ENCODE measurements at regions not wholly inside any gene's neighbourhood (a gene's known extent, or its start where the extent isn't known, plus 50 kb on each side); places are given as distances from the start of the nearest gene placed in this dataset.

GRCh38 chr14:36238666-36239363 lies 62.3 kb upstream of the PTCSC3 start:
- TF ChIP-seq, protein P1, sequence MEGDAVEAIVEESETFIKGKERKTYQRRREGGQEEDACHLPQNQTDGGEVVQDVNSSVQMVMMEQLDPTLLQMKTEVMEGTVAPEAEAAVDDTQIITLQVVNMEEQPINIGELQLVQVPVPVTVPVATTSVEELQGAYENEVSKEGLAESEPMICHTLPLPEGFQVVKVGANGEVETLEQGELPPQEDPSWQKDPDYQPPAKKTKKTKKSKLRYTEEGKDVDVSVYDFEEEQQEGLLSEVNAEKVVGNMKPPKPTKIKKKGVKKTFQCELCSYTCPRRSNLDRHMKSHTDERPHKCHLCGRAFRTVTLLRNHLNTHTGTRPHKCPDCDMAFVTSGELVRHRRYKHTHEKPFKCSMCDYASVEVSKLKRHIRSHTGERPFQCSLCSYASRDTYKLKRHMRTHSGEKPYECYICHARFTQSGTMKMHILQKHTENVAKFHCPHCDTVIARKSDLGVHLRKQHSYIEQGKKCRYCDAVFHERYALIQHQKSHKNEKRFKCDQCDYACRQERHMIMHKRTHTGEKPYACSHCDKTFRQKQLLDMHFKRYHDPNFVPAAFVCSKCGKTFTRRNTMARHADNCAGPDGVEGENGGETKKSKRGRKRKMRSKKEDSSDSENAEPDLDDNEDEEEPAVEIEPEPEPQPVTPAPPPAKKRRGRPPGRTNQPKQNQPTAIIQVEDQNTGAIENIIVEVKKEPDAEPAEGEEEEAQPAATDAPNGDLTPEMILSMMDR (conservative IDR thresholded peaks at IDR 0.05; ENCODE audit: low read depth, low read length) = no peak
- no peak for TF ChIP-seq EZH2 (IDR thresholded peaks at IDR 0.05; ENCODE audit: borderline replicate concordance, low read depth, low read length, poor library complexity, severe bottlenecking)
